ENCODE measurements at regions not wholly inside any gene's neighbourhood (a gene's known extent, or its start where the extent isn't known, plus 50 kb on each side); places are given as distances from the start of the nearest gene placed in this dataset.

DNA sequence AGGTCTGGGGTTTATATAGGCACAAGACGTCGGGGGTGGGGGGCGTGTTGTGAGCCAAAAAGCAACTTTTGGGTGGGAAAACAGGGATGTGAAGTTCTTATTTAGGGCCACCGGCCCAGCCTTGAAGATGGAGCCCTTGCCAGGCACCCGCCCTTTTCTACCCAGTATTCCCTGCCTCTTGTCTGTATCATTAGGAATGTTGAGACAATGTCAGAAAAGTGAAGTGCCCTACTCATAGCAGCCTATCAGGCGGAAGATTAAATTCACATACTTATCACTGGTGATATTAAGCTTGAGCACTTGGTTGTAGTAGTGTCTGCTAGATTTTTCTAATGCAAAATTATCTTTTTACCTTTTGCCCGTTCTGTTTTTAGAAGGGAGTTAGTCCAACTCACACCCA, 293.5 kb downstream of the CDH10 start:
- H3K27me3 ChIP-seq (ENCODE audit: insufficient read depth, low read length): peaks cover 6% of the 10 kb centered on the region; the same call in 1 of the 2 replicates
- H3K4me1 ChIP-seq (ENCODE audit: control insufficient read depth, insufficient read depth, low read length, unreplicated experiment): no peaks in the 10 kb centered on the region
- no peaks in the 10 kb centered on the region for H3K36me3 ChIP-seq (ENCODE audit: insufficient read depth, low read length)
- no peak overlapping the region for H3K27ac ChIP-seq (ENCODE audit: low read depth, low read length)
- no peak overlapping the region for H2AFZ ChIP-seq (ENCODE audit: low read length, unreplicated experiment)
- H3K4me3 ChIP-seq (ENCODE audit: low read depth, low read length): no peak overlapping the region
- H3K79me2 ChIP-seq (ENCODE audit: control insufficient read depth, insufficient read depth, low read length, unreplicated experiment): no peaks in the 10 kb centered on the region

GRCh38 chr5:24353016-24353415, 291.8 kb downstream of the CDH10 start:
- Histone ChIP-seq H3K27me3 (ENCODE audit: insufficient read depth, low read length) (peaks cover 6% of the 10 kb centered on the region; the same call in 1 of the 2 replicates), H3K4me1 (ENCODE audit: control insufficient read depth, insufficient read depth, low read length, unreplicated experiment) (no peaks in the 10 kb centered on the region), H3K4me3 (ENCODE audit: low read depth, low read length) (no peak overlapping the region), H3K27ac (ENCODE audit: low read depth, low read length) (no peak overlapping the region), H3K36me3 (ENCODE audit: insufficient read depth, low read length) (no peaks in the 10 kb centered on the region), H3K79me2 (ENCODE audit: control insufficient read depth, insufficient read depth, low read length, unreplicated experiment) (no peaks in the 10 kb centered on the region), H2AFZ (ENCODE audit: low read length, unreplicated experiment) (no peak overlapping the region)

DNA sequence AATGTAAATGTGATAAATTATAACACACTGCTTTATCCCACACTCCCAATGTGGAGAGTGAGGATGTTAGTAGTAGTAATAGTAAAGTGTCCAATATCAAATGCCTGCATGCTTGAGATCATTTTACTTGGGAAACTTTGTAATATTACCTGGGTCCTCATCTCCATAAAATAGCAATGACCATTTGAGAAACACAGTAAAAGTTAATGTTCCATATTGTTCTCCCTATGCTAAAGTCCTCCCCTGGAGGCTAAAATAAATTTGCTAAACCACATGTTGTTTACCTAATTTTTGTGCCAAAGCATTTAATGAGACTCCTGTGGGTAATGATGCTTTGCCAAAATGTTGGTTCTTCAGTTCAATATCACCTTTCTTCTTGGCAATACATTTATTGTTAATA, 291.2 kb downstream of the CDH10 start:
- H3K4me1 ChIP-seq (ENCODE audit: control insufficient read depth, insufficient read depth, low read length, unreplicated experiment): no peaks in the 10 kb centered on the region
- H2AFZ ChIP-seq (ENCODE audit: low read length, unreplicated experiment): no peak overlapping the region
- H3K36me3 ChIP-seq (ENCODE audit: insufficient read depth, low read length): no peaks in the 10 kb centered on the region
- no peak overlapping the region for H3K4me3 ChIP-seq (ENCODE audit: low read depth, low read length)
- H3K27me3 ChIP-seq (ENCODE audit: insufficient read depth, low read length): peaks cover 6% of the 10 kb centered on the region; the same call in 1 of the 2 replicates
- H3K79me2 ChIP-seq (ENCODE audit: control insufficient read depth, insufficient read depth, low read length, unreplicated experiment): no peaks in the 10 kb centered on the region
- no peak overlapping the region for H3K27ac ChIP-seq (ENCODE audit: low read depth, low read length)

GRCh38 chr5:24363789-24364481, 280.8 kb downstream of the CDH10 start:
- no peaks in the 10 kb centered on the region for H3K4me1 ChIP-seq (ENCODE audit: control insufficient read depth, insufficient read depth, low read length, unreplicated experiment)
- no peaks in the 10 kb centered on the region for H3K36me3 ChIP-seq (ENCODE audit: insufficient read depth, low read length)
- H3K27ac ChIP-seq (ENCODE audit: low read depth, low read length): no peak overlapping the region
- H2AFZ ChIP-seq (ENCODE audit: low read length, unreplicated experiment): no peak overlapping the region
- no peaks in the 10 kb centered on the region for H3K27me3 ChIP-seq (ENCODE audit: insufficient read depth, low read length)
- no peaks in the 10 kb centered on the region for H3K79me2 ChIP-seq (ENCODE audit: control insufficient read depth, insufficient read depth, low read length, unreplicated experiment)
- no peak overlapping the region for H3K4me3 ChIP-seq (ENCODE audit: low read depth, low read length)

GRCh38 chr5:24364711-24365110, 280.1 kb downstream of the CDH10 start:
- Histone ChIP-seq H2AFZ (ENCODE audit: low read length, unreplicated experiment) (no peak overlapping the region), H3K4me1 (ENCODE audit: control insufficient read depth, insufficient read depth, low read length, unreplicated experiment) (no peaks in the 10 kb centered on the region), H3K27ac (ENCODE audit: low read depth, low read length) (no peak overlapping the region), H3K36me3 (ENCODE audit: insufficient read depth, low read length) (no peaks in the 10 kb centered on the region), H3K79me2 (ENCODE audit: control insufficient read depth, insufficient read depth, low read length, unreplicated experiment) (no peaks in the 10 kb centered on the region), H3K27me3 (ENCODE audit: insufficient read depth, low read length) (no peaks in the 10 kb centered on the region), H3K4me3 (ENCODE audit: low read depth, low read length) (no peak overlapping the region)

GRCh38 chr5:24365406-24365805, 279.4 kb downstream of the CDH10 start:
- H3K4me3 ChIP-seq (ENCODE audit: low read depth, low read length): no peak overlapping the region
- no peaks in the 10 kb centered on the region for H3K27me3 ChIP-seq (ENCODE audit: insufficient read depth, low read length)
- H3K27ac ChIP-seq (ENCODE audit: low read depth, low read length): no peak overlapping the region
- no peaks in the 10 kb centered on the region for H3K79me2 ChIP-seq (ENCODE audit: control insufficient read depth, insufficient read depth, low read length, unreplicated experiment)
- no peaks in the 10 kb centered on the region for H3K36me3 ChIP-seq (ENCODE audit: insufficient read depth, low read length)
- H3K4me1 ChIP-seq (ENCODE audit: control insufficient read depth, insufficient read depth, low read length, unreplicated experiment): no peaks in the 10 kb centered on the region
- no peak overlapping the region for H2AFZ ChIP-seq (ENCODE audit: low read length, unreplicated experiment)

- H3K27me3 ChIP-seq (ENCODE audit: insufficient read depth, low read length): no peaks in the 10 kb centered on the region
- H3K27ac ChIP-seq (ENCODE audit: low read depth, low read length): no peak overlapping the region
- no peaks in the 10 kb centered on the region for H3K79me2 ChIP-seq (ENCODE audit: control insufficient read depth, insufficient read depth, low read length, unreplicated experiment)
- no peak overlapping the region for H3K4me3 ChIP-seq (ENCODE audit: low read depth, low read length)
- H3K4me1 ChIP-seq (ENCODE audit: control insufficient read depth, insufficient read depth, low read length, unreplicated experiment): no peaks in the 10 kb centered on the region
- no peak overlapping the region for H2AFZ ChIP-seq (ENCODE audit: low read length, unreplicated experiment)
- H3K36me3 ChIP-seq (ENCODE audit: insufficient read depth, low read length): no peaks in the 10 kb centered on the region
These were observed 277.6 kb downstream of the CDH10 start for GRCh38 chr5:24367216-24367615.

GRCh38 chr5:24368115-24368514, 276.7 kb downstream of the CDH10 start:
- H3K79me2 ChIP-seq (ENCODE audit: control insufficient read depth, insufficient read depth, low read length, unreplicated experiment): no peaks in the 10 kb centered on the region
- H3K36me3 ChIP-seq (ENCODE audit: insufficient read depth, low read length): no peaks in the 10 kb centered on the region
- no peaks in the 10 kb centered on the region for H3K27me3 ChIP-seq (ENCODE audit: insufficient read depth, low read length)
- no peaks in the 10 kb centered on the region for H3K4me1 ChIP-seq (ENCODE audit: control insufficient read depth, insufficient read depth, low read length, unreplicated experiment)
- no peak overlapping the region for H2AFZ ChIP-seq (ENCODE audit: low read length, unreplicated experiment)
- H3K4me3 ChIP-seq (ENCODE audit: low read depth, low read length): no peak overlapping the region
- no peak overlapping the region for H3K27ac ChIP-seq (ENCODE audit: low read depth, low read length)

- no peak overlapping the region for H3K27ac ChIP-seq (ENCODE audit: low read depth, low read length)
- H3K79me2 ChIP-seq (ENCODE audit: control insufficient read depth, insufficient read depth, low read length, unreplicated experiment): no peaks in the 10 kb centered on the region
- peaks cover 3% of the 10 kb centered on the region; the same call in 1 of the 2 replicates for H3K27me3 ChIP-seq (ENCODE audit: insufficient read depth, low read length)
- H3K4me1 ChIP-seq (ENCODE audit: control insufficient read depth, insufficient read depth, low read length, unreplicated experiment): no peaks in the 10 kb centered on the region
- H3K4me3 ChIP-seq (ENCODE audit: low read depth, low read length): no peak overlapping the region
- H2AFZ ChIP-seq (ENCODE audit: low read length, unreplicated experiment): no peak overlapping the region
- no peaks in the 10 kb centered on the region for H3K36me3 ChIP-seq (ENCODE audit: insufficient read depth, low read length)
These were observed 268.6 kb downstream of the CDH10 start for GRCh38 chr5:24376210-24376609.

DNA sequence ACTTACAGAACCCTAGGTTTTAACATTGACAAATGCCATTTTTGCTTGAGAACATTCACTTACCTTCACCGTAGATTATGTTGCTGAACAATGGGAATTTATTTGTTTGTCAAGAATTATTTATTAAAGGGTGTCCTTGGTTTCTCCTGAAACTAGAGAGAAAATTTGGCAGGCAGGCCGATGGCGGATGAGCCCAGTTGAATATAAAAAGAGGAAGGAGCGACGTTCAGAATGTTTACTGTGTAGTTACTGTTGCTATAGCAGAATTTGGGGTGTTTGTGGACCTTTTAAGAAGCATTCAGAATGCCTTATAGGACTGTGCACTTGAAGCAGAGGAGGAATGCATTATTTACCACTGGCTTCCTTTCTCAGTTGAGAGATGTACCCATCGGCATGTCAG, 268.2 kb downstream of the CDH10 start:
- no peaks in the 10 kb centered on the region for H3K36me3 ChIP-seq (ENCODE audit: insufficient read depth, low read length)
- no peaks in the 10 kb centered on the region for H3K4me1 ChIP-seq (ENCODE audit: control insufficient read depth, insufficient read depth, low read length, unreplicated experiment)
- no peak overlapping the region for H3K4me3 ChIP-seq (ENCODE audit: low read depth, low read length)
- no peak overlapping the region for H2AFZ ChIP-seq (ENCODE audit: low read length, unreplicated experiment)
- H3K27ac ChIP-seq (ENCODE audit: low read depth, low read length): no peak overlapping the region
- H3K79me2 ChIP-seq (ENCODE audit: control insufficient read depth, insufficient read depth, low read length, unreplicated experiment): no peaks in the 10 kb centered on the region
- H3K27me3 ChIP-seq (ENCODE audit: insufficient read depth, low read length): peaks cover 3% of the 10 kb centered on the region; the same call in 1 of the 2 replicates

DNA sequence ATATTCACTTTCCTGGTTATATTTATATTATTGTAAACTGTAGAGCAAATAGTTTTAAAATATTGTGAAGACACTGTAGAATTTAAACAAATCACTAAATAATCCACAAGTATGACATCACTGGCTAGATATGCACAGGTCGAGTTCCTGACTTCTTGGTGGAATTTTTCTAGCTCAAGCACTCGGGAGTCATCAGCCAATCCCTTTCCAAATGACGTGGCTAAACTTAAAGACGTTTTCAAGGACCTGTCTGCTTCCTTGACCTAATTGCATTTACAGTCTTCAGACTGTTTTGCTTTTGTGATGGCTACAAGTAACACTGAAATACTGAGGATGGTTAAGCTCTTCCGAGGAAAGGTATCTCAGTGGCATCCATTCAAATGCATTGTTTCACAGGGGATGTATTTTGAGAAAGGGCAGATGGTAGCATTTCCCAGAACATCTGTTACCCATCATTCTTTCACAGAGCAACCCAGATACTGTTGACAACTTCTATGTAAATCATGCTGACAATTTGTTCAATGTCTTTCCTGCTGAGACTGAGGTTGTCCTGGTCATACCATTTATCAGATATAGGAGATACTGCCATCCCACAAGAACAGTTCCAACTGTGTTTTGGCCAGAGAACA, 262.8 kb downstream of the CDH10 start:
- no peak overlapping the region for H3K4me3 ChIP-seq (ENCODE audit: low read depth, low read length)
- no peak overlapping the region for H2AFZ ChIP-seq (ENCODE audit: low read length, unreplicated experiment)
- no peaks in the 10 kb centered on the region for H3K36me3 ChIP-seq (ENCODE audit: insufficient read depth, low read length)
- peaks cover 3% of the 10 kb centered on the region; the same call in 1 of the 2 replicates for H3K27me3 ChIP-seq (ENCODE audit: insufficient read depth, low read length)
- H3K79me2 ChIP-seq (ENCODE audit: control insufficient read depth, insufficient read depth, low read length, unreplicated experiment): no peaks in the 10 kb centered on the region
- no peaks in the 10 kb centered on the region for H3K4me1 ChIP-seq (ENCODE audit: control insufficient read depth, insufficient read depth, low read length, unreplicated experiment)
- H3K27ac ChIP-seq (ENCODE audit: low read depth, low read length): no peak overlapping the region

Measured in ACC112 (cell line).